GM19438 (cell line): ENCODE measurements at regions not wholly inside any gene's neighbourhood (a gene's known extent, or its start where the extent isn't known, plus 50 kb on each side); places are given as distances from the start of the nearest gene placed in this dataset.

Source experiments
- ATAC-seq: cut with Tn5 transposase; IDR thresholded peaks from one replicate; pipeline ENCODE4 v1.9.1; 2021; ENCODE audit warnings: low read depth; ENCODE audit not compliant: unreplicated experiment

DNA sequence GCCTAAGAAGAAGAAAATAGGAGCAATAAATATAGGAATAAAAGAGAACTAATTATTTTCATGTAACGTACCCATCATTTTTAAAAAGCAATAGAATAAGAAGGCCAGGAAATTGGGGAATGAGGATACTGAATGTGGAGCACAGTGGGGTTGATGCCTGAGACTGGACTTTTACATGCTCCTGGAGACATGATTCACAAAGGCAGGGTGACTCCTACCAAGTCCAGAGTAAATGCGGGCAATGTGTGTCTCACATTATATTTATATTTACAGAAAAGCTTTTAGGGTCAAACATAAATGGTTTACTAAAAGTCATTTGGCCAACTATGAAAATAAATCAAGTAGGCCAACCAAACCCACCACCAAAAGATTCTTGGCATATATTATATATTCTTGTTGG lies 87.9 kb upstream of the COL5A2 start:
- ATAC-seq, result no peak

DNA sequence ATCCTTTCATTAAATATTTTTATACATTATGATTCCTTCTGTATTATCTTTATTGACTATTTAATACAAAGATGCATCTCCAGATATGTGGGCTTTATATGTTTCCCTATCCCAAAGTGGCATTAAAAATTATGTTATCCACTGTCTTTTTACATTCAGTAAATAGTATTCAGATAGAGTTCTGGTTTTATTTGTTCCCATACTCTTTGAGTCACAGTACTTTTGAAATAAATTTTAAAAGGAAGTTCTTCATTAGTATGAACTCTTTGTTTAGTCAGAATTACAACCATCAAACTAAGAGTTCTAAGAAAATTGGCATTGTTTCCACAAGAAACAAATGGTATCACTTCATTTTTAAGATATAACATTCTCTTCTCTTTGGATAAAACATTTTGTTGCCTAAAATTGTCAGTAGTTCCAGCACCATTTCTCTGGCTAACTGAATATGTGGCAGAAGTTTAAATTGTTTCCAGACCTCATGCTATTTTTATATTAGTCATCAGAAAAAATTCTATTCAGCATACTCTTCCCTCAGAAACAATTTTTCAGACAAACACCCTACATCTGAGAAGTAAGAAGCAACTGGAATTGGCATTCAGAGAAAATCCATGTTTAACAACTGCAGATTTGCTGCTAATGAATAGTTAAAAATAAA lies 88.5 kb upstream of the COL5A2 start:
- no peak for ATAC-seq

DNA sequence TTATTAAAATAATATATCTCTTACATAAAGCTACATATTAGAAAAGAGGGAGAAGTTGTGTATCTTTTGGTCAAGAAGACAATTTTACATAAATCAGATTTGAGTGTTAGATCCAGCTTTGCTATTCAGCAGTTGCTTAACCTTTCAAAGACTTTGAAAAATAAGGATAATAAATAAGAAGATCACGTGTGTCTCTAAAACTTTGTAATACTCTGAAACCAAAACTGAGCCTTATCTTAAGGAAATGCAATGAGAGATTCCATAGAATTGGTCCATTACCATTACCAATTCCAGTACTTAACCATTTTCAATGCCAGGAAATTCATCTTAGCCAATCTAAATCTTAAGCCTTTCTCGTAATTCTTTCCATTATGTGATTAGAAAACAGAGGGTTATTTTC lies 89.2 kb upstream of the COL5A2 start:
- ATAC-seq, result no peak

DNA sequence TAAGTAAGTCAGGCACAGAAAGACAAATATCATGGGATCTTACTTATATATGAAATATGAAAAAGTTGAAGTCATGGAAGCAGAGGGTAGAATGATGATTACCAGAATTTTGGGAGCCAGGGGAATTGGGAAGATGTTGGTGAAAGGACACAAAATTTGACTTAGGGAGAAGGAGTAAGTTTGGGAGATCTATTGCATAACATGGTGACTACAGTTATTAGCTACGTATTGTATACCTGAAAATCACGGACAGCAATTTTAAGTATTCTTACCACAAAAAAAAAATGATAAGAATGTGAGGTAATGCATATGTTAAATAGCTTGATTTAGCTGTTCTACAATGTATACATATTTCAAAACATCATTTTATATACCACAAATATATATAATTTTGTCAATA lies 94.2 kb upstream of the COL5A2 start:
- ATAC-seq, result no peak

DNA sequence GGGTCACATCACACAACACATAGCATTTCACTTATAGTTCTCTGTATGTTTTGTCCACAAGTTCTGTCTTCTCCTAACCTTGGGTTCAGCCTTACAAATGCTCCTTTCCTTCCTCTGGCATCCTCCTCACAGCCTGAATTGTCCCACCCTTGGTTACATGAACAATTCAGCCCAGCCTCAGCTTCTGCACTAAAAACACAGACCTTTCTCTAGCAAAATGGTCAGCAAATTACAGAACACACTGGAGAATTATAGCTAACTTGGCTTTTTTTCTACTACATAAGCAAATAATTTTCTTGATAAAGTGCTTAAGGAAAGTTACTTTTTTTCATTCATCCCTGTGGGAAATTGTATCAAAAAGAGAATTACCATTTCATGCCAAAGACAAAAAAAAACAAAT lies 94.8 kb upstream of the COL5A2 start:
- ATAC-seq, result no peak

DNA sequence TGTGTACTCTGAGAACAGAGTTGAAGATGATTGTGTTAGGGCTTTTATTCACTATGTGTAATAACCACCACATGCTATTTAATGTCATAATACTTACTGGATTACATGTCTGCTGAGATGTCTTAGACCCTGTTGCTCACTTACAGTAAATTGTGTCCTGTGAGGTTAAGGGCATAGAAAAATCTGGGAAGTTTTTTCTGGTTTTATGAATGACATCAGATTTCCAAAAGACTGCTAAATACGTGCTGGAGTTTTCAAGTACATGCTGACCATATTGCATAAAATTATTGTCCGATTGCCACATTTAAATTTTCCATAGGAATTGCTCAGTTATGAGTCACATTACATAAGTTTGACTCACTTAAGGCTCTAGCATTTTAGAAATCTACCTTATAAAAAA lies 96.7 kb upstream of the COL5A2 start:
- ATAC-seq, result no peak

DNA sequence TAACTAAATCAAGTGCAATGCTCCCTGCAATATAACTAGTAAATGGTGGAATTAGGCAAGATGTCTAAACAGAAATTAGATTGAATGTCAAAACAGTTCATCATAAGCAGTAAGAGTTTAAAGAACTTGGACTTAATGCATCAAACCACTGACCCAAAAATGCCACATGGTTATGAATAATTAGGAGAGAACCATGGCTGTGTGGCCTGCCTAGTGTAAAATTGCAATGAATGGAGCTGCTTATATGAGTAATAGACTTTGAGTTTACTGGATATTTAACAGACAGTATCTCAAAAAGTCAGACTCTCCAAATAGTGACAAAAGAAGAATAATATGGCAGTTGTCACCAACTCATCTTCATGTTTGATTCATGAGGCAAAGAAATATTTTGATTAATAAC lies 101.6 kb upstream of the COL5A2 start:
- ATAC-seq, result no peak

DNA sequence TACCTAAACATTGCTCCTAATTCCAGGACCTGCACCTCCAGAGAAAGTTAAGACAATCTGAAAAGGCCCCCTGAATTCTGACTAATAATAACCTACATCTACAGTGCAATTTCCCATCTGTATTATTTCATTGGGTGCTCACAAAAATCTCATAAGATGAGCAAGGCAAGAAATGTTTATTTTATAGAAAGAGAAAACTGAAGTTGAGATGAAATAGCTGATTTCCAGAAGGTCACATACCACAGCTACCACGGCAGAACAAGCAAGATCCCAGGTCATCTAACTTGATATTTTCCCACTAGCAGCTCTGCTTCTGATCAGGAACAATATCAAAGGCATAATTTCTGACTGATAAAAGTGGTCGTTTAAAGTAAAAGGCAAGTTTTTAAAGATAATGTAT lies 105.8 kb upstream of the COL5A2 start:
- ATAC-seq, result no peak

DNA sequence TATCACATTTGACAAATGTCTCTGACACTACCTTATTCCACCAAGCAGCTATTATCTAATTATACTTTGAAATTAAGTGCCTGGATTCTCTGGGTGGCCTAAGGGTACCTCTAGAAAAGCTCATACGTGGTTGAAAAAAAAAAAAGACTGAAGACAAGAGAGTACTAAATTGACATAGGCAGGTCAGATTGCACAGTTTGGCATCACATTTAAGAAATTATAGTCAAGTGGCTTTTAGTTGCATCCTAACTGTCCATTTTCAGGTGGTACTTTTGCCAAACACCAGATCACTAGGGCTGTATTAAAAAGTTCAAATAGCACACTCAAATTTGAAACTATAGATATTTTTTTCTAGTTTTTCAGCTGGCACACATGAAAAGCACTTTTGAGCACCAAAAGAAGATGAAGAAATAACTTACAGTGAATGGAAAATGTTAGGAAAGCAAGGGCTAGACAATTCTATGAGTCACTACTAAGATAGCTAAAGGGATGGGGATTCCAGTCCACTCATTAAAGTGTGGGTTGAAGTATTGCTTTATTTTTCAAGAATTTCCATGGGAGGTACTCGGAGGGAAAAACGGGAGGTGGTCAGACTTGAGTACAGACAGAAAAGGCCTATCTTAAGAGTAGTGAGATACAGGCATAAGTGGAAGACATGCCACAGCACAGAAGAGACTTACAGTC lies 106.5 kb upstream of the COL5A2 start:
- ATAC-seq, result no peak

DNA sequence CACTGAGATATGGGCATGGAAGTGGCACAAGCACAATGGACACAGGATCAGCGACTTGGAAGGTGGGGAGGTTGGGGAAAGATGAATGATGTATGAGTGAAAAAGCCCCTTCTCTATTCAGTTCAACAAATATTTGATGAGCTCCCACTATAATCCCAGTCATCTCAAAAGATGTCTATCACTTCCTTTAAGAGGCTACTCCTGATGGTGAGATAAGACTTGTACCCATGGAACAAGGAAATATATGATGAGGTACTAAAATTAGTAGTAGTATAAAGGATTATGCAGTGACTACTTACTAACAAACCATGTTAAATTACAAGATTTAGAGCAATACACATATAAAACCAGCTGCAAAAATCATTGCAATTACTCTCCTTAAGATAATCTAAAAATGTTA lies 107.8 kb upstream of the COL5A2 start:
- ATAC-seq, result no peak

DNA sequence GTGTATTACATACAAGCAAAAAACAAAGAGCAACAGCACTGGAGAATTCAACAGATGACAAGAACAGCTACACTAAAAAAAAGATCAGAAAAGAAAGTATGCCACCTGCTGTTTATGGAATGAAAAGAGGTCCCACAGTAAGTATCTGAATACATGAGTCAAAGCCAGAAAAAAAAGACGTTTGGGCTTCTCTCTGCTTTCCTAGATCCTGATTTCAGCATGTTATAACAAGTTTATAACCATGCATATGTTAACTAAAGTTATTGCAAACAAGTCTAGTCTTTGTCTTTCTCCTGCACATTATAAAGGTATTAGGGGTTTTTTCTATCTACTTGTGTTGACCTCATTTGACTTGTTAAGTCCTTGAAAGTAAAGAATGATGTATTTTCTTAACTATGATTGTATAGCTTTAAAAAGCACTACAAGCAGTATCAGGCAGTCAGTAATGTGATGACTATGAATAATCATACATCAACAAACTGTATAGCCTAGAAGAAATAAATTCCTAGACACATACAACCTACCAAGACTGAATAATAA lies 108.5 kb upstream of the COL5A2 start:
- ATAC-seq, result no peak

DNA sequence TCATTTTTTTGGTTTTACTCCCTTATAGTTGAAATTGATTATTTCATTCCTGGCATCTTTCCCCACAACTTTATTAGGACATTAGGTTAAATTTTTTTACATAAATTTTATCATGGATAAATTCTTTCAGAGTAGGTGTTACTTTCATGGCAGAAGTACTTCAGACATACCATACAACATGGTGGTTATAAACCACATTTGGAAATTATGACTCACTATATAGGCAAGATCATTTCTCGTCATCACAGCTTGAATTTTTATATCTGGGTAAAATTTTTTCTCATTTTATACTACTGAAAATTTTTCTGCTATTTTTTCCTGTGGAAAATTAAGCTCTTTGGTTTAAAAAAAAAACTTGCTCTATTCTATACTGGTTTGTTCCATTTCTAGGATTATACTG lies 111.9 kb upstream of the COL5A2 start:
- no peak for ATAC-seq

DNA sequence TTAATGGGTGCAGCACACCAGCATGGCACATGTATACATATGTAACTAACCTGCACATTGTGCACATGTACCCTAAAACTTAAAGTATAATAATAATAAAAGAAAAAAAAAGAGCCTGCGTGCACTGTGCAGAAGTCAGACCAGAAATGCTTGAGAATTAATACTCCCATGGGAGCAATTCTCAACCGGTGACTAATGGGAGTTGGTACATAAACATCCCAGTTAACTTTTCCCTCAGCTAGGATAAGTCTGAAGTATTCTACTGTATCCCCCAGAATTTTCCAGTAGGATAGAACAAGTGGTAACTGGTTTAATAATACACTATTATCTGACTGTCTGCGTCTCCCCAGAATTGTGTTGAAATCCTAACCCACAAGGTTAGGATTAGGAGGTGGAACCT lies 113.6 kb upstream of the COL5A2 start:
- no peak for ATAC-seq

DNA sequence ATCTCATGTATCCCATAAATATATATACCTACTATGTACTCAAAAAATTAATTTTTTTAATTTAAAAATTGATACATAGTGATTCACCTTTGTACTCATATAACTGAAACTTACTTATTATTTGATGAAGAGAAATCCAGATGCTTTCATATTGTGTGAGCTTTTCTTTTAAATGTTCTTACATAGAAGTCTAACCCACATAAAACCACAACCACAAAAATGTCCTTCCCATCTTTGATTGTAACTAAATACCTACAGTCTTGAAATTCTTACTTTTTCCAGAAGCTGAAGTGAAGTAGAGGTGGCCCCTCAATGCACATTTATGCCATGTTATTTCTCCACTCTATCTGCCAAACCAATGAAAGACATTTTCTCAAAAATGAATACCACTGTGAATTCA lies 117.9 kb upstream of the COL5A2 start:
- ATAC-seq, result no peak

DNA sequence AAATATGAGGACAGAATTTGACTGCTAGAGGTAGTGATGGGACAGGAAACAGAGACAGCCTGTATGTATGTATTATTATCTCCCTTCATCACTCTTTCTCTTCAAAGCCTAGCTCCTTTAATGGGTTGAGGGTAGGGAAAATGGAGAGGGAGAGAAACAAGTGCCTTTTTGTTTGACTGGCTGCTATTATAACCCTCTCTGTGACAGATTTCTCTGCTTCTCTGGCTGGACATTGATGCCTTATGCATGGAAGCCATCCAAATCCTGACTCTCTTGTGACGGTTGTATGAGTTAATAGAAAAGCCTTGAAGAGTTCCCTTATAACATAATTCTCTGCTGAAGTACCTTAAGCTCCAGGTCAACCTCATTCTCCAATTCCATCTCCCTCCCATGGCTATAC lies 118.5 kb upstream of the COL5A2 start:
- ATAC-seq, result no peak

DNA sequence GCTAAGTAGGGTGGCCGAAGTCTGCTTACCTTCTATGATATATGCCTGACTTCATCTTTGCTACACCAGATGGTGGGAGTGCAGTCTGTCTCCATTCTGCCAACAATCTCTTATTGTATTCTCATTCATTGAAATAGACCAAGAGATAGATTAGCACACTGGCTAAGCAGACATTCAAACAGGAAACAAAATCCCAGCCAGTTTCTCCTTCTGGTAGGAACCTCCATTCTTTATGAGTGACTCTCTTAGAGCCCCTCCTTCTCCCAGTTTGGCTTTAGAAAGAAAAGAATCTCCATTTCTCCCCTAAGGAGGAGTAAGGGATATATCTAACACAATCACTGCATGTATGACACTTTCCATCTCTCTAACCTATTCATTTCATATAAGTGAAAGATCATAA lies 118.9 kb upstream of the COL5A2 start:
- no peak for ATAC-seq

DNA sequence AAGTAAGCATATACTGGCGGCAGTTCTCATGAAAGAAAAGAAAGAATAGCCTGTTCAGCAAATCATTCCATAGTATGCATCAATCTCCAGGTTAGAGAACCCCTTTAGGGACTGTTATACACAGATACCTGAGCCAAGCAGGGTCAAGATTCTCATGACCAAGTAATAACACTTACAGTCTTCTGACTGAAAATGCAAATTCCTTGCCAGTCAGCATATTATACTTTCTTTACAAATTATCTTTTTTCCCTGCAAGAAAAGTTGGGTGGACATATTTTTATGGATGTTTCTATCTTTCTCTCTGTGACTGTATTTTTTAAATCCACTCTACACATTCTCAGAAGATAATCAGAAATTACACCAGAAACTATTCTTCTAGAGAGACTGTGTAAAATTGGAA lies 120.4 kb upstream of the COL5A2 start:
- ATAC-seq, result no peak

DNA sequence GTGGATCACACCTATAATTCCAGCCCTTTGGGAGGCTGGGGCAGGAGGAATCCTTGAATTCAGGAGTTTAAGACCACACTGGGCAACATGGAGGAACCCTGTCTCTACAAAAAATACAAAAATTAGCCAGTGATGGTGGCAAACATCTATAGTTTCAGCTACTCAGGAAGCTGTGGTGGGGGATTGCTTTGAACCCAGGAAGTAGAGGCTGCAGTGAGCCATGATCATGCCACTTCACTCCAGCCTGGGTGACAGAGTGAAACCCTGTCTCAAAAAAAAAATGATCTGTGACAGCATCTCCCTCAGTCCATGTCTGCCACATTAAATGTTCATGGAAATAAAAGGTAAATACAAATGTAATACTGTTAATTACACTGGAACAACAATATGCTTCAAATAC lies 121.4 kb upstream of the COL5A2 start:
- no peak for ATAC-seq

DNA sequence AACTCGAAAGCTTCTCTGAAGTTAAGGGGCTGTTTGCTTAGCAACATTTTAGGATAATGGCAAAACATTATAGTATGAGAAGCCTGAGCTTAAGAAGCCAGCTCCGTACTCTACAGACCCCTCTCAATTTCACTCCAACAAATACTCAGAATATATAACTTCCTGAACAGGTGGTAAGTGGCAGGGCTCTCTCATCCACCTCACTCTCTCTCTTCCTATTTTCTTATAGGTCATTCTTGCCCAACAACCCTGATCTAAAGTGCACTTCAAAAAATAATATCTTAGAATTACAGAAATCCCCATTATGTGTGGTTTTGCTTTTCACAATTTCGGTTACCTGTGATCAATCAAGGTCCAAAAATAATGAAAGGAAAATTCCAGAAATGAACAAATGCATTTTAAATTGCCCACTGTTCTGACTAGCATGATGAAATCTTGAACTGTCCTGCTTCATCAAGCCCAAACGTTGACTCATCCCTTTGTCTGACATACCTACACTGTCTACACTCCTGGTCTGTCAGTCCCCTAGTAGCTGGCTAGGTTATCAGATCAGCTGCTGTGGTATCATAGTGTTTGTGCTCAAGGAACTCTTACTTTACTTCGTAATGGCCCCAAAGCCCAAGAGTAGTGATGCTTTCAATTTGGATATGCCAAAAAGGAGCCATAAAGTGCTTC lies 122.8 kb upstream of the COL5A2 start:
- no peak for ATAC-seq

DNA sequence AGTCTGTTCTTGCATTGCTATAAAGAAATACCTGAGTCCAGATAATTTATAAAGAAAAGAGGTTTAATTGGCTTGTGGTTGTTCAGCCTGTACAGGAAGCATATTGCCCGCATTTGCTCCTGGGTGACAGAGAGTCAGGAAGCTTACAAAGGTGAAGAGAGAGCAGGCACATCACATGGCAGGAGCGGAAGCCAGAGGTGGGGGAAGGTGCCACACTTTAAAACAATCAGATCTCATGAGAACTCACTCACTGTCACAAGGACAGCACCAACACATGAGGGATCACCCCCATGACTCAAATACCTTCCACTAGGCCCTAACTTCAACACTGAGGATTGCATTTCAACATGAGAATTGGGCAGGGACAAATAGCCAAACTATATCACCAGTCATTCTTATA lies 124.8 kb upstream of the COL5A2 start:
- no peak for ATAC-seq

DNA sequence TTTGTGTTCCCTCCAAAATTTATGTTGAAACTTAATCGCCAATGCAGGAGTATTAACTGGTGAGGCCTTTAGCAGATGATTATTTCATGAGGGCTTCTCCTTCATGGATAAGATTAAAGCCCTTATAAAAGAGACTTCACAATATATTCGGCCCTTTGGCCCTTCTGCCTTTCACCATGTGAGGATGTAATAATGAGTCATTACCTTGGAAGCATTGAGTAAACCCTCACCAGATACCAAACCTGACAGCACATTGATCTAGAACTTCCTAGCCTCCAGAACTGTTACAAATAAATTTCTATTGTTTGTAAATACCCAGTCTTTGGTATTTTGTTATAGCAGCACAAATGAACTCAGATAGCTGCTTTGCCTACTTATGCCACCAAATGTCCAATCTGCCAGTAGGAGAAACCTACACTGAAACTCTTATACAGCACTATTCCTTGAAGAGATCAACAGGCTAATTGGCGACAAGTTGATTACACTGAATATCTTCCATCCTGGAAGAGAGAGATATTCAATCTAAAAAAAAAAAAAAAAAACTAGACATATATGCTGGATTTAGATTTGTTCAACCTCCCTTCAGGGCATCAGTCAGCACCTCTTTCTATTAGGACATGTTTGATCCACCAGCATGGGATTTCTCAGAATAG lies 125.9 kb upstream of the COL5A2 start:
- ATAC-seq, result no peak
